ENCODE measurements at regions not wholly inside any gene's neighbourhood (a gene's known extent, or its start where the extent isn't known, plus 50 kb on each side); places are given as distances from the start of the nearest gene placed in this dataset.

GRCh38 chr3:10725067-10725466 lies 91.0 kb upstream of the SLC6A11 start:
- ATAC-seq (no peak), DNase-seq (ENCODE audit: low read depth, low spot score) (no peak)
- no peak overlapping the region for H3K4me3 ChIP-seq (replicated peaks in 1 of 2; ENCODE audit: low read depth in 1 of 2, low read length in 2 of 2)
- no peak overlapping the region for H3K27ac ChIP-seq (ENCODE audit: low read depth, low read length)
- intact Hi-C loops (cut with micrococcal nuclease): no loop called here
- no TSS peak for BruUV-seq (replicated peaks)
- TF ChIP-seq EZH2phosphoT487 (IDR thresholded peaks at IDR 0.05; ENCODE audit: borderline replicate concordance) (no peak), JUND (IDR thresholded peaks at IDR 0.05) (no peak), CEBPB (IDR thresholded peaks at IDR 0.05; ENCODE audit: low read depth) (no peak), CBX3 (IDR thresholded peaks at IDR 0.05; ENCODE audit: low read depth) (no peak), ZBTB33 (IDR thresholded peaks at IDR 0.05; ENCODE audit: extremely low read depth, insufficient replicate concordance, low read length) (no peak), ZFX (IDR thresholded peaks at IDR 0.05) (no peak), EGR1 (IDR thresholded peaks at IDR 0.05; ENCODE audit: low read depth) (no peak), RAD21 (IDR thresholded peaks at IDR 0.05; ENCODE audit: low read depth) (no peak), MAX (IDR thresholded peaks at IDR 0.05) (no peak), YY1 (IDR thresholded peaks at IDR 0.05; ENCODE audit: extremely low read depth, insufficient replicate concordance, low read depth, low read length) (no peak), EZH2 (IDR thresholded peaks at IDR 0.05) (no peak), ELF1 (IDR thresholded peaks at IDR 0.05; ENCODE audit: borderline replicate concordance, low read depth) (no peak), REST (IDR thresholded peaks at IDR 0.05; ENCODE audit: low read depth) (no peak)
- H3K27me3 ChIP-seq (ENCODE audit: insufficient read depth, low read length): peaks cover 28% of the 10 kb centered on the region
- no peaks in the 10 kb centered on the region for H4K20me1 ChIP-seq (ENCODE audit: insufficient read depth)
- ChIA-PET POLR2A (no interaction called here), RAD21 (ENCODE audit: low non-redundant PET in 1 of 2, low total read pairs in 2 of 2, uncharacterized antibody in 2 of 2, unreplicated experiment in 2 of 2) (no interaction called here), CTCF (no interaction called here)
- H3K9me3 ChIP-seq (ENCODE audit: control insufficient read depth in 1 of 2, insufficient read depth in 1 of 2, low read depth in 1 of 2, low read length in 2 of 2): no peaks in the 10 kb centered on the region
- H3K36me3 ChIP-seq (ENCODE audit: control insufficient read depth in 1 of 2, insufficient read depth in 2 of 2, low read length in 2 of 2): no peaks in the 10 kb centered on the region
- no peak overlapping the region for H2AFZ ChIP-seq (ENCODE audit: low read depth, low read length, poor library complexity, severe bottlenecking)
- H3K9me2 ChIP-seq (ENCODE audit: insufficient read depth): no peaks in the 10 kb centered on the region
- no peak overlapping the region for H3K9ac ChIP-seq (ENCODE audit: low read length)
- no peaks in the 10 kb centered on the region for H3K4me1 ChIP-seq (ENCODE audit: control insufficient read depth in 1 of 2, insufficient read depth in 2 of 2, low read length in 2 of 2)
- H3K79me2 ChIP-seq (ENCODE audit: insufficient read depth, low read length): no peaks in the 10 kb centered on the region
- no peak overlapping the region for H3K4me2 ChIP-seq (ENCODE audit: low read length)

Data from HCT116 (cell line).